ENCODE measurements at regions not wholly inside any gene's neighbourhood (a gene's known extent, or its start where the extent isn't known, plus 50 kb on each side); places are given as distances from the start of the nearest gene placed in this dataset.
"Not testable (repeated sequence)": the region's sequence is repeated elsewhere in the genome, so short reads cannot be mapped to it uniquely, and the experiment has no call there.

GRCh38 chr1:187616830-187617229 lies 788.1 kb downstream of the PLA2G4A start:
- intact Hi-C loops (cut with DNase I): not testable (repeated sequence)
- DNase-seq: peak in 1 of 10 donors; percentile 60

DNA sequence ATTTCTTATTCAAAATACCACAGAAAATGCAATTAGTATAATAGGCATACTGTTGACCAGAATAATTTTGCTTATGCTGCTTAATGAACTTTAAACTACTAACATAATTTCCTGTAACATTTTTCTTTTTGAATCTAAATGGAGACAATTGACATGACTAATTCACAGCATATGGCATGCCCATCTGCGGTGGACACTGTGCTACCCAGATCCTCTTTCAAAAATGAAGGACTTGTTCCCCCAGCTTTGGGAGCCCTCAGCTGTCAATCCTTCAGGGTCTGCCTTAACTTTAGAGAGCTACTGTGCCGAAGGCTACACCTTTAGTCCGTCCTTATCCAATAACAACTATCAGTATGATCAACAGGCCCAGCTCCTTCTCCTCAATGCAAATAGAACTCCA lies 789.0 kb downstream of the PLA2G4A start:
- intact Hi-C loops (cut with DNase I): no loop called here
- DNase-seq: peak in 1 of 10 donors; percentile 4

GRCh38 chr1:187619175-187619574 lies 790.4 kb downstream of the PLA2G4A start:
- no peak for DNase-seq
- intact Hi-C loops (cut with DNase I): no loop called here

DNA sequence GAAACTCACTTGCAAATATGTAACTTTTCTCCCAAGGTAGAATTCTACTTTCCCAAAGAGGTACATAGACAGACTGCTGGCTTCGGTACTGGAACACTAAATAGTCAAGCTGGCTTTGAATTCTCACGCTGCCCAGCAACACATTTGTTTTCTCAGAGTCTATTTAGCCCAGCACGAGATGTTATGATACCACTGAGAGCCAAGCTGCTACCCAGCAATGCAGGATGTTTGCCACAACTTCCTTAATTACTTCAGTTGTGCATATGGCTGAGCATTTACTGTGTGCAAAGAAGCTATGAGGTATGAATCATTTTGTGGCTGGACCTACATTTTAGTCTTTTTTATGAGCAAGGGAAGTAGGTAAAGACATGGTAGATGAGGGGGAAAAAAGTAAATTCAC lies 793.2 kb downstream of the PLA2G4A start:
- no peak for DNase-seq
- intact Hi-C loops (cut with DNase I): no loop called here

DNA sequence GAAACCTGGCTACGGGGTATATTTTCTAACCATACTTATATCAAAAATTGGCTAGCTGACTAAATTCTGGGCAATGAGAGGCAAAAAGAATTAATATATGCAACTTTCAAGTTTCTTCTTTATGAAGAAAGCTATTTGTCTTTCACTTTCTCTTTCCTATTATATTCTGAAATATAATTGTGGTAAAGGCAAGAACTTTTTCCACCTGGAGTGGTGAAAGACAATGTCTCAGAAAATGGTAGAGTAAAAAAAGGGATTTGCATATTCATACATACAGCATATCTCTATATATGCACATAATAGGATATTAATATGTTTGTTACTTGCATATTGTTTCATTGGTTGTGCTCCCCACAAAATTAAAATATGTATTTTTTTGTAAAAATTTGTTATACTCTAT lies 793.8 kb downstream of the PLA2G4A start:
- intact Hi-C loops (cut with DNase I): no loop called here
- DNase-seq: no peak

DNA sequence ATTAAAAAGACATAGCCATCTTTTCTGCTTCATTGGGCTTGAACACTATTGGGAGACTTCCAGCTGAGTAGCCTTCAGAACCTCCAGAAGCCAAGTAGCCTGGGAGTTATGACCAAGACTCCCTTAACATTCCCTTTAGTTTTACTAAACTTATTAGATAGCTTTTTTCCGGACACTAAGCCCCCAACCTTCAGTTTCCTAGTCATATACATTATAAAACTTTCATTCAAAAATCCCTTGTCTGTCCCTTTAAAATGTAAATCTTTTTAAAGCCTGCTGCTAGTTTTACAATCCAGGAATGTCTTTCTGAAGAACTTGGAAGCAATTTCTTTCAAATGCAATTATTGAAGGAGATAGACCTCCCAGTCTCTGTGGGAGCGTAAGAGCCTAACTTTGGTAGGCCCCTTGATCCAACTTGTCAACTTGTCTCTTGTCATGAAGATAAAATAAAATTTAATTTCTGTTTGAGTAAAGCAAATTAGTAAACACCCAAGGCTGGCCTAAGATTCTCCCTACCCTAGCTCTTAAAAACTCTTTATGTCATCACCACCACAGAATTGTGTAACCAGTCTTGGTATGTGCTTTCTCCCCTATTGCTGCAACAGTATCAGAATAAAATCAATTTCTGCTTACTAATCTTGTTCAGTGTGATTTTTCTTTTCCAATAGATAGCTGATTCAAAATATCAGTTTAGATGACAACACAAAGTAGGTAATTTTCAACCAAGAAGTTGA lies 796.2 kb downstream of the PLA2G4A start:
- intact Hi-C loops (cut with DNase I): no loop called here

GRCh38 chr1:187626056-187626455 lies 797.3 kb downstream of the PLA2G4A start:
- intact Hi-C loops (cut with DNase I): no loop called here
- DNase-seq: no peak

More for the DNA sequence above, 796.2 kb downstream of the PLA2G4A start:
- DNase-seq: no peak

- no peak for DNase-seq
- intact Hi-C loops (cut with DNase I): no loop called here
Measured at GRCh38 chr1:187627516-187627915, 798.8 kb downstream of the PLA2G4A start.

- intact Hi-C loops (cut with DNase I): no loop called here
- no peak for DNase-seq
Measured at GRCh38 chr1:187629075-187629474, 800.3 kb downstream of the PLA2G4A start.

GRCh38 chr1:187630653-187631380 lies 802.1 kb downstream of the PLA2G4A start:
- intact Hi-C loops (cut with DNase I): no loop called here
- no peak for DNase-seq

- intact Hi-C loops (cut with DNase I): no loop called here
- DNase-seq: no peak
Measured at GRCh38 chr1:187631381-187631675, 802.6 kb downstream of the PLA2G4A start.

- intact Hi-C loops (cut with DNase I): no loop called here
- no peak for DNase-seq
Measured at GRCh38 chr1:187631984-187632383, 803.2 kb downstream of the PLA2G4A start.

GRCh38 chr1:187634940-187635339 lies 806.2 kb downstream of the PLA2G4A start:
- intact Hi-C loops (cut with DNase I): no loop called here

DNA sequence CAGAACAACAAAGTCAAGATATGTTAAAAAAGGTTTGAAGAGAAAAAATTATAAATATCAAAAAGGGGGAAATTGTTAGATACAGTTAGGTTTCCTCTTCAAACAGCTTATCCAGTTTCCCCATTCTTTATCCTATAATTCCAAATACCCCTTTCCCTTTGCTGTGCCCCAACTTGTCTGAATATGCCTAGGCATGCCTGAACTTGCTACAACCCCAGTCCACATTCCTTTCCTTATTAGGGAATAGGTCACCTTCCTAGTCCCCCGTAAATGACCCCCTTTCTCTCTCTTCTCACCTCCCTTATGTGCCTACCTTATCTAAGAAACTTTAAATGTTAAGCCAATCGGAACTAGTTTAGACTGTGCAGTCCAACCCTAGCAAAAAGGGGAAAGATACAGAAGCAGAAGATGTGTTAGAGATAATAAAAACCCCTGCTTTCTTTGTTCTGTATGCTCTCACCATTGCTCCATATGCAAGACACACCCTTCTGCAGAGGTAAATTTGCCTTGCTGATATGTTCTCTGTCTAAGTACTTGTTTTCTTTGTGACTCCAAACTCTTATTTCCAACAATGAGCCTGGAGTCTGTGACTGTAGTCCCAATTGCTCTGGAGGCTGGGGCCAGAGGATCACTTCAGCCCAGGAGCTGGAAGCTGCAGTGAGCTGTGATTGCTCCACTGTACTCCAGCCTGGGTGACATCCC lies 810.1 kb downstream of the PLA2G4A start:
- intact Hi-C loops (cut with DNase I): no loop called here
- DNase-seq: no peak

More at GRCh38 chr1:187634940-187635339, 806.2 kb downstream of the PLA2G4A start:
- DNase-seq: no peak

DNA sequence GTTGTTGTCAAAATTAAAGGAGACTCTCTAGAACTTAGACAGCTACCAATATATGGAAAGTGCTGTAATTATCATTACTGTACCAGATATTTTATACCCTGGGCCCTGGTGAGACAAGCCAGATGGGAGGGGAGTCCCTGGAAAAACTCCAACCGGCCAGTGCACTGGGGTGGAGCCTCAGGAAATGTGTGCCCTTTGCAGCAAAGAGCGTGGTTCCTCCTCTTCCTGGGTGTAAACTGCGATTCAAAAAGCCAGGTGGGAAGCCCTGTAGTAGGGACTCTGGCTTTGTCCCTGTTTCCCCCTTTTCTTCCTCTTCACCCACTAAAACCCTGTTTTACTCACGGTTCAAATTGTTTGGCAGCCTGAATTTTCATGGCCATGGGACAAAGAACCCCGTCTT lies 812.3 kb downstream of the PLA2G4A start:
- no peak for DNase-seq
- intact Hi-C loops (cut with DNase I): no loop called here

GRCh38 chr1:187641463-187641862 lies 812.7 kb downstream of the PLA2G4A start:
- intact Hi-C loops (cut with DNase I): no loop called here

DNA sequence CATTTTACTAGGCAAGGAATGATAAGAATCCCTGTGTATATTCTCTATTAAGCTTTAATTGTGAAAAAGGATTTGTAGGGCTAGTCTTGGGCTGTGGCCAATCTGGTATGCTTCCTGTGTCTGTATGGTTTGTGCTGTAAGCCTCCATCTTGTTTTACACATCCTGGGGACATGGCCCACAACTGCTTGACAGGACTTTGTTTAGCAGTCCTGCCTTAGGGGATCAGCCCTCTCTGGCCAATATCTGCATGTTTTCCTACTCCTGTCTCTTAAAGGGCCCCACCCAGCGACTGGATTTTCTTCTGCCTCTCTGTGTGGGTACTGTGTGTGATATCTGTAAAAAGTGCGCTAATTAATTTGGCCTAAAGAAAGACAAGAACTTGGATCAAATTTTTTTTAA lies 813.2 kb downstream of the PLA2G4A start:
- intact Hi-C loops (cut with DNase I): no loop called here
- no peak for DNase-seq

More at GRCh38 chr1:187641463-187641862, 812.7 kb downstream of the PLA2G4A start:
- DNase-seq: no peak

DNA sequence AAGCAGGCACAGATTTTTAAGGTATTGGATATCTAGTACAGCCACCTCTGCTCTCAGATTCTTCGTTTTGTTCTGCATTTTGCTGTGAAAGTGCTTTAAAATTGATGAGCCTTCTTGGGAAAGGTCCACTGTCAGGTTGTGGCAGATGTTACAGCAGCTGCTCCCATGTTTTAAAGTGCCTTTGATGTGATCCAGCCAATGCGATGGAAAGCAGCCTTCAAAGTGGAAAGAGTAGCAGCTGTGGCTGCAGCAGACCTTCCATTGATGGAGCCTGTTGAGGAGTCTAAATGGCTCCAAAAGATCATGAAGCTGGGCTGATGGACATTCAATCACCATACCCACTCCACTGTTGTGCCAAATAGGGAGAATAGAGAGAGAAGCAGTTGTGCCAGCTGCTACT lies 816.9 kb downstream of the PLA2G4A start:
- intact Hi-C loops (cut with DNase I): no loop called here
- DNase-seq: no peak

GRCh38 chr1:187646536-187647107 lies 817.9 kb downstream of the PLA2G4A start:
- DNase-seq: no peak

GRCh38 chr1:187648091-187648490 lies 819.3 kb downstream of the PLA2G4A start:
- no peak for DNase-seq
- intact Hi-C loops (cut with DNase I): no loop called here

More at GRCh38 chr1:187646536-187647107, 817.9 kb downstream of the PLA2G4A start:
- intact Hi-C loops (cut with DNase I): no loop called here

DNA sequence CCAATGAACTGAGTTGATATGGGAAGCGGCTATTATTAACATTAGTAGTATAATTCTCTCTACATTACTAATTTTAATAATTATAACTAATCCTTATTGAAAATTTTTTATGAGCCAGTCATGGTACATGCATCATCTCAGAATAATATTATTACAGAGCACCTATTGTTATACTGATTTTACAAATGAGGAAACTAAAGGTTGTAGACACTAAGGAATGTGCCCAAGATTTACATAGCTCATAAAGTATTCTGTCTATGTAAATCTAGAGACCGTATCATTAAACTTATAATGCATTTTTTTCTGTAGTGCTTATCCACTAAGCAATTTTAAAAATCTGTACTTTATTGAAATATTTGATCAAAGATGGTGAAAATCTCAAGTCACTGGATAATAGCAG lies 825.9 kb downstream of the PLA2G4A start:
- intact Hi-C loops (cut with DNase I): no loop called here
- no peak for DNase-seq
